Suppressor macrophage treated with lipopolysaccharide for 1 hour (primary cell): ENCODE measurements at regions not wholly inside any gene's neighbourhood (a gene's known extent, or its start where the extent isn't known, plus 50 kb on each side); places are given as distances from the start of the nearest gene placed in this dataset.

Experiments
- DNase-seq, 3 donors: peaks; one replicate each; pipeline ENCODE4 v3.0.0-alpha.2; 2020 to 2022

DNA sequence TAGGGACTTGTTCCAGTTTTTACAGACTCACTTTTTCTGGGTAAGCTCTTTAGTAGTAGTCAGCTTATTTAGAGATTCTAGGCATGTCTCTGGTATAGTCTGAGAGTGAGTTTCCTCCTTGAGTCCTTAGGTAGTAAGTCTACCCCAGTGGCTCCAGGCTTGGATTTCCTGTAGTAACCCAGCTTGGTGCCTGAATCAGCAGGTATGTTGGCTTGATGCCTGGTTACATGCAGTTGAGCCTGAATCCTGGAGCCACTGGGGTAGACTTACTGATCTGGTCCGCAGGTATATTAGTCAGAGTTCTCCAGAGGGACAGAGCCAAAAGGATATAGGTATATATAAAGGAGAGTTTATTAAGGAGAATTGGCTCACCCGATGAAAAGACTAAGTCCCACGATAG is 85.8 kb upstream of the RBMS3 start:
- DNase-seq, result no peak

DNA sequence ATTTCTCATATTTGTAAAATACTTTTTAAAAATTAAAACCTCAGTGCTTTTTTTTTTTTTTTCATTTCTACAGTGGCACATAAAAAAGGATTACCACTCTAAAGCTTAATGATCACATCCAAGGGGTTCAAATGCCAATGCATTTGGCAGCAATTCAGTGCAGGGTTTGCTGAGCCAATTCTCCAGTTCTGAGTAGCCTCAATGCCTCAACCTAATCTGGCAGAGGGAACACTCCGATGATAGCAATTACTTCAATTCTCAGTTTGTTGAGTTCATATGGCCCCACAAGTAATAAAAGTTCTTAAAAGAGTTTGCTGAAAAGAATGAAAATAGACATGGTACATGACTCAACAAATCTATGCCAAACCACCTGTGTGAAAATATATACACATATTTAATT is 79.3 kb upstream of the RBMS3 start:
- no peak for DNase-seq

DNA sequence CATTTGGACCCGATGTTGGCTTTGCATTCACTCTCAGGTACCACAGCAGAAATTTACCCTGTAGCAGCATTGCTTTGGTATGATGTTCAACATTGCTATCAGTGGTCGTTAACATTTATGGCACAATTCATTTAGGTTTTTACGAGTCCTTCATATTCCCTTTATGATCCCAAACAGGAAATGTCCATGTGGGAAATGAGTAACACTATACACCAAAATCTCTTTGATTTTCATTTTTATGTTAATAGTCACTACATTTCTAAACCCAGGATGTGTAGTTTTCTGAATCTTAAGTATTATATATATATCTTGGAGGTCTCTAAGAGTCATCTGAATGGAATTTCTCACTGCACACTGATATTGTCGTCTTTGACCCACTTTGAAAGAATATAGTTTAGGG is 78.5 kb upstream of the RBMS3 start:
- DNase-seq, result no peak

DNA sequence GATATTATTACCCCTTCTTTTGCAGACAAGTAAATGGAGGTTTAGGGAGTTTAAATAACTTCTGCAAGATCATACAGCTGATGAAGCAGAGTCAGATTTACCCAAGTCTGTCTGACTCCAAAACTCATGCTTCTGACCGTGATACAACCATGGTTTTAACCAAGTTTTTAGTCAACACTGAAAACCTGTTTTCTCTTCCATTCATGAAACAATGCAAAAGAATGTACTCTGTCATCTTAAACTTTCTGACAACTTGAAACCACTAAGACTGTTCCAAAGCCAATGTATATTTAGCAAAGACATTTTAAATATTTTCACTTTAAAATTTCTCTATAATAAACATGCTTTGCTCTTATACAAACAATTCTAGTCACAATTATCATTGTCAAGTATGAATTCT is 77.0 kb upstream of the RBMS3 start:
- DNase-seq, result no peak

DNA sequence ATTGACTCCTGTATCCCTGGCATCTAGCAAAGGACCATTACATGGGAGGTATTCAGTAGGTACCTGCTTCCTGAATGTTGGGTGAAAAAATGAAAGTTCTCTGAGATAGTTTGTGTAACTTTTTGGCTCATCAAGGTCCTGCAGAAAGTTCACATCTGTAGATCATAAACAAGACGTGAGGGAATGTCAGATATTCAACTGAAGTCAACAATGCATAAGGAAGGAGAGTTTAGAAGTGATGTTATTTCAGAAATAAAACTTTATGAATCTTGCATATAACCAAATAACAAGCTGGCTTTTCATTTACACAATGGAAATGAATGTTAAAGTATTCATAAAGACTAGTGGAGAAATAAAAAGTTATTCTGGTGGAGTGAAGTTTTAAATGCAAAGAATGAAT is 73.4 kb upstream of the RBMS3 start:
- no peak for DNase-seq

DNA sequence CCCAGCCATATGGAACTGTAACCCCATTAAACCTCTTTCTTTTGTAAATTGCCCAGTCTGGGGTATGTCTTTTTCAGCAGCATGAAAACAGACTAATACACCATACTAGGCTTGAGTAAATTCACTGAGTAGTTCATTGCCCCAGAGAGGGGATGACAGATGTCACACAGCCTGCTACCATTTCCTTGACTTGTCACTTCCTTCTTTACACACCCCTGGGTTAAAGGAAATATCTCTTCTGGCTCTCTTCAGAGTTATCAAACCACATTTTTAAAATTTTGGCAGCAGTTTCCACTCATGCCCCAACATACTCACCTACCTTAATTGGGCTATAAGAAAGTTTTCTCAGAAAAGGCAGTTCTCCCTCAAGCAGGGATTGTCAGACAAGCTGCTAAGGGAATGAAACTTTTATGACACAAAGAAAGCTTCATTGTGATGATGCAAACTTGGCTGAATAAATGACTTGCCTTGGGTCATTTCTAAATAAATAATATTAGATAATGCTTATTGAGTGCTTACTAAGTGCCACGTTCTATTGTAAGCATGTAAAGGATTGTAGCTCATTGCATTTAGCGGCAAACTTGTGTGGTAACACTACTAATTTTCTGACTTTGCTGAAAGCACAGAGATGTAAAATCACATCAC is 68.0 kb upstream of the RBMS3 start:
- no peak for DNase-seq

DNA sequence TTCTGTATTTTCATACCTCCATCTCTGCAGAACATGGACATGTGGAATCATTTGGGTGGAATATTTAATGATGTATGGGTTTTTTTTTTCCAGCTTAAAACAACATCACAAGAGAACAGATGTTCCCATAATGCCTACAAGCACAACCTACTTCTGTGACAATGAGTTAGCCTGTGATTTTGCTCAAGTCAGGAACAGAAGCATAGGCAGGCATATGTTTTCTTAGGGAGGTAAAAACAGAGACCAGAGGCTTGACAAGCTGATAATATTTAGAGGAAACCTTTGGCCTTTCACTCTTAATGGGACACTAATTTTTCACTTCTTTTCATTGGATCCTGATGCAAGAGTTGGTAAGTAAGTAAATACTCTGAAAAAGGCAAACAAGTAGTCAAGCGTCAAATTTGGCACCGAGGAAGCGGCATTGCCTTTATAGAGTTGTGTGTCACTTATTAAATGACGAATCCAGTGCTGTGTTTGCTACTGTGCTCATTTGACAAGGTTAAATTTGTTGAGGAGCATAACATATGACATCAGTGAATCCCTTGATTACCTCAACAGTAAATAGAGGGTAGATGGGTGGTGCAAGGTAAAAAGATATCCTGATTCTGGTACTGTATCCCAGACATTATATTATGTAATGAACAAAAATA is 66.7 kb upstream of the RBMS3 start:
- DNase-seq, result no peak

DNA sequence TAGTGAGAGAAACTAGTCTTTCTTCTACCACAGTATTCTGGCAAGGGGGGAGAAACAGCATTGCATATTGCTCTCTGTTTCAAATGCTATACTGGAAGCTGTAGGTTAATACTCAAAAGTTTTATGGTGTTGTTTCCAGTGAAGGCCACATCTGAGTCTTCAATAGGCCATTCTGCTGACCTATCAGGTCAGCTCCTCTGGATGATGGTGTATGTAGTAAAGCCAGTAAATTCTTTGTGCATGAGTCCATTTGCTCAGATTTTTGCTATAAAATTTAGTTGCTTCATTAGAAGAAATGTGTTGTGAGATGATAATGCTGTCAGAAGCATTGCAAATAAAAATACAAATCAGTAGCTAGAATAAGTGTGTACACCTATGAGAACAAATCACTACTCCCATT is 64.9 kb upstream of the RBMS3 start:
- no peak for DNase-seq

DNA sequence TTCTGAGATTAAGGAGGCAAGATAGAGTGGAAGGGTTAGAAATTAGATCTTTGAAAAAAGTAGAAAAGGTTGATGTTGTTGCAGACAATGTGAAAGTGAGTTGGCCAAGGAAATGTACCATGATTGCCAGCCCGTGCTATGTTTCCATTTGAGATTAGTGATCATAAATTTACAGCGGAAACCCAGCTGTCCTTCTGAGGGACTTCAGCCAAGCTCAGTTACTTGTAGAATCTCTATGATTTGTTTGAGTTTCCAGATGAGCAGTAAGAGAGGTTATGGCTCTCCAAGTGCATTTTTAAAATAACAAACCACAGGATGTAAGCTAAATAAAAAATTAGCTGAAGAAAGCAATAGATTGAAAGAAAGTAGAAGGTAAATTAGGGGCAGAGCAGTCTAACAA is 54.2 kb upstream of the RBMS3 start:
- no peak for DNase-seq

DNA sequence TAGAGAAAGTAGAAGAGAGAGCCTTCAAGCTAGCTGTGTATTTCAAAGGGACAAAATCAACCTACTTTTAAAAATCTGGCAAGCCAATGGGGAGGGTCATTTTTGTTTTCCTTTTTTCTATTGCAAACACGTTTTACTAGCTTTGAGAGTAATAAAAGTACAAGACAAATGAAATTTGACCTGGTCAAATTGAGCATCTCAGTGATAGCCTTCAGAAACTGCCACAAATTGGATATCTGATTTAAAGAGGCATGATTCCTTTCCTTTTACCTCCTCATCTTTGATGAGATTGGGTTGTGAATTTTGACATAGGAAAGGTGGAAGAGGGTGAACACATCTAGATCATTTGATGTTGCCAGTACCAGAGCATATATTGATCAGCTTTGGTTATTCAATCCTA is 53.6 kb upstream of the RBMS3 start:
- no peak for DNase-seq
